ENCODE measurements at regions not wholly inside any gene's neighbourhood (a gene's known extent, or its start where the extent isn't known, plus 50 kb on each side); places are given as distances from the start of the nearest gene placed in this dataset.
"Not testable (repeated sequence)": the region's sequence is repeated elsewhere in the genome, so short reads cannot be mapped to it uniquely, and the experiment has no call there.

DNA sequence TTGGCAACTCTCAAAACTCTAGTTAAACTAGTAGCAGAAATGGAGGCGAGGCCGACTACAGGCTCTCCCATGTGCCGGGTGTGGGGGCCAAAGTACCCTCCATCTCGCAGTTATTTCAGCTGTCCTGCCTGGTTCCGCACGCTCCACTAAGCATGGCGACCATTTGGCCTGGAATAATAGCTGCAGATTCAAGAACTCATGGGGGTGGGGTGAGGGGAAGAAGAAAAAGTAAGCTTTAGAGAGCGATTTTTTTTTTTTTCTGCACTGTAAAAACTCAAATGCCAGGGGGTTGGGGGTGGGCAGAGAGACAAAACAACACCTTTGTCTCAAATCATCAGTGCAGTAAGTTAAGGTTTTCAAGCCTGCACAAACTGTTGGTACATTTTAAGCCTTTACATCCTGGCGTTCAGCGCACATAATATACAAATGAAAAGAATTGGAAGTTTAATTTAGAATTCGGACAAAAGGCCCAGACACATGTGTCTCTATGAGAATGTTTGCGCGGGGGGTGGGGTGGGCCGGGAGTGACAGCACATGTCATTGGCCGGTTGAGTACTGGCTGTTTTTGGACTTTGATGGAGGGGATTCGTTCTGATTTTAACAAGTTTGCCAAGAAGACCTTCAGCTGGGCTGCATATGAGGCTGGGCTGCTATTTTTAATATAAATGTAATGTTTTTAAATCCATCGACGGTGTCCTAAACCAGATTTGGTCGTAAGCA, 694.7 kb upstream of the SALL1 start:
- in situ Hi-C loops (cut with MboI; ENCODE audit: low pct_unique_long_range_greater_than_20kb, low sequenced_read_pairs): no loop called here
- no peak for DNase-seq

DNA sequence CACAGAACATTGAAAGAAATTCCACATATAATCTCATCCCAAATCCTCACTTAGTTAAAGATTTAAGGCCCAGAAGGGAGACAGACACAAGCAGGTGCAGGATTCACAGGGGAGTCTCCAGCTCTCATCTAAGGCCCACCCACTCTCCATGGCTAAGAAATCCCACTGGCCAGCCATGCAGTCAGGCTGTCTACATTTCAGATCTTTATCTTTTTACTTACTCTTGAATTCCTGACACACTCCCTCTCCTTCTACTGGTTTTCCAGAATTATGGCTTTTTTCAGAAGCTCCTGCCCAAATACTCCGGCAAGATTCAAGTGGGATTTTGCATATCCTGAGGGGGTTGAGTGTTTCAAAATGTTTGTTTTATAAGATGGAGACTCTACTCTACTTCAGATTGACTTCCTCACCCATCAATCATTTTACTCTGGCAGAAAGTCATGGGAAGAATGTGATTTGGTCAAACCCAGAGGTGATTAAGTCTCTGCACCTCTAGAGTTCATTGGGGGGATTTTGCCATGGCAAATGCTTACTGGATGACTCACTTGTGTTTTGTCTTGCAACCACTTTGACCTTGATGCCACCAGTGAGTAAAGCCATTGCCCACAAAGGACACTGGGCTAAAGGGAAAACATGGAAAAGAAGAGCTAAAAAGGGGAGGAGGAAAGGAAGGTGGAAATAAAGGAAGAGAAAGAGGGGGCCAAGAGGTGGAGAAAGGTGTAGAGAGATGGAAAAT, 688.8 kb upstream of the SALL1 start:
- in situ Hi-C loops (cut with MboI; ENCODE audit: low pct_unique_long_range_greater_than_20kb, low sequenced_read_pairs): no loop called here
- DNase-seq: no peak

DNA sequence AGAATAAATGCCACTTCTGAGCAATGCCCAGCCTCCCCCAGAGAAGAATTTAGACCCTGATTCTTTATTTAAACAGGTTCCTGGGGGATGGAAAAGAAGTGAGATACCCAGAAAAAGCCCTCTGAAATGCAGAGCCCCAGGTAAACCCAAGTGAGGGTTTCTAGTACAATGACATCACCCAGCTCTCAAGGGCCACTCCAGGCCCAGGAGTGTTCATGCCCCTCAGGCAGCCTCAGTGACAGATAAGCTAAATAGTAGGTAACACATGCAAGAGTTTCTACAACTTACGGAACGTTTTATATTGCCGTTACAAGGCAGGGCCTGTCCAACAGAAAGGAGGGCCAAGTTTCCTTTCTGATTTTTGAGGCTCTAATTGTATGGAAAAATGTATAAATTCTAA, 683.7 kb upstream of the SALL1 start:
- DNase-seq: no peak
- in situ Hi-C loops (cut with MboI; ENCODE audit: low pct_unique_long_range_greater_than_20kb, low sequenced_read_pairs): no loop called here

DNA sequence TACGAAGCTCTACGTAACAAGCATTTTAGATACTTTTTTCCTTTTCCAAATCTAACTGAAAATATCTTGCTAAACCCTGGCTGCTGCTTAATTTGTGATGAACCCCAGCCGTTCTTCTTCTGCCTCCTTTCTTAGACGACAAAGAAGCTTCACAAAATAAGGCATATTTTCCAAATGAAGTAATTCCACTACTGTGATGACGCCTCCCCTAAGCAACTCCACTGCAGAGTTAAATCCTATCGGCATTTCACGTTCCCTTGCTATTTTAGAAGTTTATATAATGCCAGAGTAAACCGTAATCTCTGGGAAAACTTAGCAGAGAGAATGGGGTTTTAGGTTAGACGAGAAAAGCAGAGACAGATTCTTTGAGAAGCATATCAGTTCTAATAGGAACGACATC, 683.1 kb upstream of the SALL1 start:
- in situ Hi-C loops (cut with MboI; ENCODE audit: low pct_unique_long_range_greater_than_20kb, low sequenced_read_pairs): no loop called here
- no peak for DNase-seq

DNA sequence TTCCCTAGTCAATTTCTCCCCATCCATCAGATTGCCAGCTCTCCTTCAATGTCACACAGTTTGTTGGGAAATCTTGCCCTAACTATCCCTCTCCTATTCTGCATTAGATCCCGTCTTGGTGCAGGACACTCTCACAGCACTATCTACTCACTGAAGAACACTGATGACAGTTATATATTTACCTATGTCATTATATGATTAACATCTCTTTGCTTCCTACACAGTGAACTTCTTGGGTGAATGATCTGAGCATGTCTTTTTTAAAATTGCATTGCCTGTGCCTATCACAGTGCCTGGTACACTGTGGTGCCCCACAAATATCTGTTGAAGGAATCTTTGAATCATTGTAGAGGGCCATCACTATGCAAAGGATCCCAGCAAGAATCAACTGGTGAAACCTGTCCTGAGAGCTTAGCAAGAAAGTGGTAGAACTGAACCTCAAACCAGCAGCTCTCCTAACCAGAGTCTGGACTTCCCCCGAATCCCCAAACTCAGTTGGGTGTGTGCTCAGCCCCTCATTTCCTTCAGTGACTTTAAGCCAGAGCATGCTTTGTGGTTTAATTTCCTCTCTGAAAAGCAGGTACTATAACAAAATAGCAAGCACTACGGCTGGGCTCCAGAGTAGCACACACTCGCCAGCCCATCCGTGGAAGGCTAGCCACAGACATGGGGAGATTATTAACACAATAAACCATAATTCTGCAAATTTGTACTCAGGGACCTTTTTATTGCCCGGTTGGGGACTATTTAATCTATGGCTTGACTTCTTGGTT, 680.7 kb upstream of the SALL1 start:
- in situ Hi-C loops (cut with MboI; ENCODE audit: low pct_unique_long_range_greater_than_20kb, low sequenced_read_pairs): no loop called here

DNA sequence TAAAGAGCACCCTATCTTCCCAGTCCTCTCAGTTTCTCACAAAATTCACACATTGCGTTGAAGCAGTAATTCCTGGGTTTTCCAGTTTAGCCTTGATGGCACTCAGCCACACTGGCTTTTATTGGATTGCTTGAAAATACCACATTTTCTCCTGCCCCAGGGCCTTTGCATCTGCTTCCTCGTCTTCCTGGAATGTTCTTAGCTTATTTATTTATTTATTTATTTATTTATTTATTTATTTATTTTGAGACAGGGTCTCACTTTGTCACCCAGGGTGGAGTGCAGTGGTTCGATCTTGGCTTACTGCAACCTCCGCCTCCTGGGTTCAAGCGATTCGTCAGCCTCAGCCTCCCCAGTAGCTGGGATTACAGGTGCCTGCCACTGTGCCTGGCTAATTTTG, 680.0 kb upstream of the SALL1 start:
- DNase-seq; in situ Hi-C loops (cut with MboI; ENCODE audit: low pct_unique_long_range_greater_than_20kb, low sequenced_read_pairs): not testable (repeated sequence)

More for the DNA sequence above, 680.7 kb upstream of the SALL1 start:
- no peak for DNase-seq

DNA sequence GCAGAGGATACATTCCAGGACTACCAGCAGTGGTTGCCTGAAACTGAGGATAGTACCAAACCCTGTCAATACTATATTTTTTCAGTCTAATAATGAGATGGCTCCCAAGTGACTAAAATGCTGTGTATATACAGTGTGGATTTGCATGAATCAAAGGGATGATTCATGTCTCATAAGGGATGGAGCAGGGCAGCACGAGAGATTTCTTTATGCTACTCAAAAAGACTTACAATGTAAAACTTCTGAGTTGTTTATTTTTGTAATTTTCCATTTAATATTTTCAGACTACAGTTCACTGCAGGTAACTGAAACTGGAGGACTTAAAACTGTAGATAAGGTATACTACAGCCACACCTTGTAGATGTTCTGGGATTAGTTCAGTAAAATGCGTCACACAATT, 674.7 kb upstream of the SALL1 start:
- in situ Hi-C loops (cut with MboI; ENCODE audit: low pct_unique_long_range_greater_than_20kb, low sequenced_read_pairs): no loop called here
- no peak for DNase-seq

DNA sequence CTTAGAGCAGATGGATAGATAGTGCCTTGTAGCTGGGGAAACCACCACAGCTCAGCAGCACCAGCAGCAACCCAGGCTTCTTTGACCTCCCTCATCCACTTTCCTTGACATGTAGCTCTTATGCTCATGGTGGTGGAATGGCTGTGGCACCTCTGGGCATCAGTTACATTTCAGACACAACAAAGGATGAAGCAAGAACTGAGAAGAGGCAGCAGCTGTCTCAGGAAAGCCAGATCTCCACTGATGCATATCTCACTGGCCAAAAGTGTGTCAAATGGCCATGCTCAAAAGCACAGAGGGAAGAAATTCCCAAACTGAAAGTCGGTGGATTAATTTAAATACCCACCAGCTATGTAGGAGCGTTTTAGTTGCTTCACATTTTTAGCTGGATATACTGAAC, 671.4 kb upstream of the SALL1 start:
- no peak for DNase-seq
- in situ Hi-C loops (cut with MboI; ENCODE audit: low pct_unique_long_range_greater_than_20kb, low sequenced_read_pairs): no loop called here

DNA sequence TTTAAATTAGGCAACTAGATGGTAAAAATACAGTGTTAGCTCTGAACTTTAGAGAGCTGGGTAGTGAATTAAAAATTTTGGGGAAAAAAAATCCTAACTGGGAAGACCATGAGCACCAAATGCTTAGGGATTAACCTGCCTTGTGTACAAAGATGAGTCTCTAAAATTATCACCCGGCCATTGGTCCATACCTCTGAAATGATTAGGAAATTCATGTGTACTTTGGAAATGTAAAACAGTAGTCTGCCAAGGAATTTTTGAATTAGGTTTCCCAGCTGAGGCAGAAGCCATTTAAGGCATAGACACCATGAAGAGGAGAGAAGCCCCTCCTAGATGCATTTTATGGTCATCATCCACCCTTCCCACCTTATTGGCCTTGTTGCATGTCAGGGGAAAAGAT, 670.5 kb upstream of the SALL1 start:
- in situ Hi-C loops (cut with MboI; ENCODE audit: low pct_unique_long_range_greater_than_20kb, low sequenced_read_pairs): no loop called here
- no peak for DNase-seq

DNA sequence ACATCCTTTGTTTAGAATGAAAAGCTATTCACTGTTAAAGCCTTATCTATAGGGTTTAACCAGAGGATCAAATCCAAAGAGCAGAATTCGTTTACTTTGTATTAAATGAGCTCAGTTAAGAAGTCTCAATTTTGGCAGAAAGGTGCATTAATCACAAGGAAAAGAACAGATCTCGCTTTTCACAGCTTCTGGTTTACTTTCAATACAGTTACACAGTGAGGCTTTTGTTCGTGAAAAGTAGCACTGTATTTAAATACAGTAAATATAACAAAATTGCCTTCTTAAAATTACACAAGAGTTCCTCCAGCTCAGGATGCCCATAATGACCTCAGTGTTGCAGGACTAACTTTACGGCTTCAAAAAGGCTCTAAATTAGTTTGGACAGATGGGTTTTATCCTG, 669.1 kb upstream of the SALL1 start:
- no peak for DNase-seq
- in situ Hi-C loops (cut with MboI; ENCODE audit: low pct_unique_long_range_greater_than_20kb, low sequenced_read_pairs): no loop called here

DNA sequence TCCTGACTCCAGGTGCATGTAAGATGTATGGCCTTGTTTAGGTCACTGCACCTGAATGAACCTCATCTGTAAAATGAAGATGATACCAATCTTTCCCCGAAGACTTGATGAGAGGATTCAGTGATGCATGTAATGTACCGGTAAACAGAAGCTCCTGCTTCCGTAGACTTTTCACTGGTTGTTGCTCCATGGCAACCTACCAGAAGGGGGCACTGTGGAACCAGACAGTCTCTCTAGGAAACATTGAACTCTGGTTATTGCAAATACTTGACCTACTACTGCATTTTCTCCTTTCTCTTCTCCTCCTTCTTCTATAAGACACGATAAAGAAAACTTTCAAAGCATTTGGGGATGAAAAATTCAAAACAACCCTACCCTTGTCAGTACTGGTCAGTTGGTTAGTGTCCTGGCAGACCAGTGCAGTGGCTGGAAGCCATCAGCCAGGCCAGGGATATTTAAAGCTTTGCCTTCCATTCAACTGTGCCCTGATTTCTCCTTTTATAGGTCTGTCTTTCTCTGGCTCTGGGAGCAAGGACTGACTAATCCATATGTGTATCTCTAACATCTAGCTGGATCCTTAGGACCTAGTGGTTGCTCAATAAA, 667.4 kb upstream of the SALL1 start:
- DNase-seq: peak; percentile 21
- in situ Hi-C loops (cut with MboI; ENCODE audit: low pct_unique_long_range_greater_than_20kb, low sequenced_read_pairs): no loop called here

DNA sequence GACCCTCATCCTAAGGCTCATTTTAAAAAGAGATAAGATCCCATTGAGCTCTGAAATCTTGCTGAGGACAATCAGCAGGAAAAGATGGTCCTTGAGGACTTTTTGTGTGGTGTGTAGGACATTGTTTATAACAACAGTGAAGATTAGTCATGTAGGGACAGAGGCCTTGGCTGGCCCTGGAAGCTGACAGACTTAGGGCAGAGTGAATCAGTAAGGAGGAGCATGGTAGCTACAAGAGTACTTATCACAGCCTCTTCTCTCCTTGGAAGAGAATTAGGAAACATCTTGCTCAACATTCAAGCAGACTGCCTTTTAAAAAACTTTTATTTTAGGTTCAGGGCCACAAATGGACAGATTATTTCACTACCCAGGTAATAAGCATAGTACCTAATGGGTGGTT, 665.9 kb upstream of the SALL1 start:
- DNase-seq: no peak
- in situ Hi-C loops (cut with MboI; ENCODE audit: low pct_unique_long_range_greater_than_20kb, low sequenced_read_pairs): no loop called here

DNA sequence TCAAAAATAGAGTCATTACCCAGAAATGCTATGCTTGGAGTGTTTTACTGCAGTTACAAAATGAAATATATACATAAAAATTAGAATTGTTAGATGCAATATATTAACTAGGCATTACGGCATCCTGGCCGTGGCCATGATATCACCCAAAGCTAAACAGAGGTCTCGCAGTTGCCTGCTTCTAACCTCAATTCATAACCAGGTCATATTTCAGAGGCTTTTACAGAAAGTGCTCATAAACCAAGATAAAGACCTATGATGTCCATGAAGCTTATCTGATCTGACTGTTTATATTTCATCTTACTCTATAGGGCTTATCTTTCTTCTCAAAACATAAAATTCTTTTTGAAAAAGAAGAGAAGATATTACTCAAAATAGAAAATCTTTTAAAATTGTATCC, 664.5 kb upstream of the SALL1 start:
- in situ Hi-C loops (cut with MboI; ENCODE audit: low pct_unique_long_range_greater_than_20kb, low sequenced_read_pairs): no loop called here
- no peak for DNase-seq

DNA sequence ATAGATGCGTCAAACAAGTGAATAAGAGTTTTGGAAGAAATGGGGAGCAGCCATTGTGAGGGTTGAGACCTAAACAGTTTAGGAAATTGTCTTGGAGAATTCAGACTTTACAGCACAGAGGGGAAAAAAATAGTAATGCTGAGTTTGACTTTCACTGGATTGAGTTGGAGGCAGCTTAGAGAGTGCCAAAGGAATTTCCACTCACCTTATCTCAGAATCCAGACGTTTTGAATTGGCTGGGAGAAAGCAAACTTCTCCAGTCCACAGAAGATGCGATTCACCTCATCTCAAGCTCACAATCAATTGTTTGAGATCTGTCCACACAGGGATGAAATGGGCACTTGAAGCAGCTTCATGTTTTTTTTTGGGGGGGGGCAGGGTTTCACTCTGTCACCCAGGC, 663.5 kb upstream of the SALL1 start:
- in situ Hi-C loops (cut with MboI; ENCODE audit: low pct_unique_long_range_greater_than_20kb, low sequenced_read_pairs): no loop called here
- DNase-seq: no peak

DNA sequence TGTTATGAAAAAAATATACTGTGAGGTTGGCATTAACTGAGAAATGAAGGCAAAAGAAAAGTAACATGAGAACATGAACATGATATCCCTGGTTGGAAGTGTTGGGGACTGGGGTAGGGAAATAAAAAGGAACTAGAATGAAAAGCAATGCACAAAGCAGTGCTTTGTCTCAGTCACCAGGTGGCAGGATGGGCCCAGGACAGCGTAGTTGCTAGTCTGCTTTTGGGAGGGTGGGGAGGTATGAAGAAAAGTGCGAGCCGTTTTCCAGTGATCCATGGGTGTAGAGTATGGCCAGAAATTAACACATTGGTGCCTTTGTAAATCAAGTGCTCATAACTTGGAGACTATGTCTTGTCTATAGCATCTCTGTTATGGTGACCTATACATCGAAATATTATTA, 662.5 kb upstream of the SALL1 start:
- in situ Hi-C loops (cut with MboI; ENCODE audit: low pct_unique_long_range_greater_than_20kb, low sequenced_read_pairs): no loop called here
- DNase-seq: no peak

DNA sequence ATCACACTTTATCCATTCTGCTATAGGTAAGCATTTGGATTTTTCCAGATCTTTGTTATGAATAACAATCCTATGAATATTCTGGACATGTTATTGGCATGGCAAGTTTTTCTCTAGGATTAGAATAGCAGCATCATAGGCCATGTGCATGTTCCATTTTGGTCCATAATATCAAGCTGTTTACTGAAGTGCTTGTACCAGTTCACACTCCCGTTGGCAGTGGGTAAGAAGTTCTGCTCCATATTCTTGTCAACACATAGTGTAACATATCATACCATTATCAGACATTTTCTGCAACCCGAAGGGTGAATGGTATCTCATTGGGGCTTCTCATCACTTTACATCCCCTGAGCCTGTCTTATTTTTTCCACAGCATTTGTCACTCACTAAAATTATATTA, 661.9 kb upstream of the SALL1 start:
- DNase-seq: no peak
- in situ Hi-C loops (cut with MboI; ENCODE audit: low pct_unique_long_range_greater_than_20kb, low sequenced_read_pairs): no loop called here

DNA sequence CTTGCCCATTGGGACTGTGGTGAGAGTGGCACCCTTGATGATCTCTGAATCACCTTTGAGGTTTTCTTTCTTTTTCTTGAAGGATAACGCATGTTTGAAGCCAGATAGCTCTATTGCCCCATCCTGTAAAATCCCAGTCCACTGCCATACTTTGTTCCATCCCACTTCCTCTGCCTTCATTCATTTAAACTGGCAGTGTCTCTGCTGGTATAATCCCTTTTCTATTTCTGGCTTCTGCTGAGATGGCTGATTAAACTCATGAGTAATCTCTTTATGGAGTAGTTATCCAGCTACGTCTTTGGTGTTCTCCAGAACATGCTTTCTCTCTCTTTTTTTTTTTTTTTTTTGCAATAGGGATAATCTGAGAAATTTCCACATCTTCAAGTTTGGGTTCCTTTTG, 656.5 kb upstream of the SALL1 start:
- in situ Hi-C loops (cut with MboI; ENCODE audit: low pct_unique_long_range_greater_than_20kb, low sequenced_read_pairs): no loop called here
- no peak for DNase-seq

DNA sequence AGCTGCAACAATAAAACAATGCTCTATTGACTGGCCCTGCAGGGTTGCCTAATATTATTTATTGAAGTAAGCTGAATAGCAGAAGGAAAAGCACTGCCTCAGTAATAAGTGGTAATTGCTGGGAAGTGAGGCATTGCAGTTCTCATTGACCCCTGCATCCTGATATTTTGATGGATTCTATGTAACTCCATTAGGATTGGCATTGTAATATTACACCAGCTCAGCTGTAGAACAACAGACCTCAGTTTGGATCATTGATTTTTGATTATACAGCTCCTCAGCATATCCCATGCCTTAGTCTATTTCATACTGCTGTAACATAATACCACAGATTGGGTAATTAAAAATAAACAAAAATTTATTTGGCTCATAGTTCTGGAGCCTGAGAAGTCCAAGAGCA, 650.6 kb upstream of the SALL1 start:
- DNase-seq: no peak
- in situ Hi-C loops (cut with MboI; ENCODE audit: low pct_unique_long_range_greater_than_20kb, low sequenced_read_pairs): no loop called here

DNA sequence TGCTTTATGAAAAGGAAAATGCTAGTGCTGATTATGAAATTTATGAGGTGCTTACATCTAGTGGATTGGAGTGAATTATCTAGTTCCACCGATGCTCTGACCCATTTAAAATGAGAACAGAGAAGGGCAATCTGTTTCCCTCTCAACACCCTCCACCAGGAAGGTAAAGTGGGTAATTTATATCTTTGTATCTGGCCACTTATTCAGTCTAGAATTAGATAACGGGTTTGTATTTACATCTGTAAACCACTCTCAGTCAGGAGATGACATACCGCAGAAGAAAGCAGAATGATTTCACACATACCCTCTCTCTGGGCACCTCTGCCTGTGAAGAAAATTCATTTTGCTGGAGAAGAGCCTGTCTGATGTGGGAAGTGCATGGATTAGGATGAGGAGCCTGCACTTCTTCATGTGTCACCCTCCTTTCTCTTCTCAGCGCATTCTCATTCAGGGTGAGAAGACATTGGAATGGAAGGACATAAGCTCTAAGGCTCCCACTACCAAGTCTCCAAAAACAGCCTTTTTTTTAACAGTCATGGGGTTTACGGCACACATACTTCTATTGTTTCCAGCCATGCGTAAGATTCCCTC, 646.7 kb upstream of the SALL1 start:
- DNase-seq: no peak

DNA sequence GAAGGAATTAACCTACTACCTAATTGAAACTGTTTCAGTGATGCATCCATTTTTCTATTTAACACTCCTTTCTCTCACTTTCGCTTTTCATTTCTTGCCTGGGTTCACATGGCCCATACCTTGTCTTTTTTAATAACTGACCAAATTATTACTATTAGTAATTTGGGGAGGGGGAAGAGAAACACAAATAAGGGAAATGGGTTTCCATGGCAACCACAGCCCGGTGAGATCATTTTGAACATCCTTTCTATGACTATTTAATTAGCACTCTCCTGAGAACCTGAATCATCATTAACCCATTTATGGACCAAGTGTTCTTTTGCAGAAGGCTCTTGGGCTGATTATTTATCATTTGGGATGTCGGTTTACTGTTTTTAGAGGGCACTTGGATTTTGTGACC, 628.2 kb upstream of the SALL1 start:
- in situ Hi-C loops (cut with MboI; ENCODE audit: low pct_unique_long_range_greater_than_20kb, low sequenced_read_pairs): no loop called here
- DNase-seq: no peak

More for the DNA sequence above, 646.7 kb upstream of the SALL1 start:
- in situ Hi-C loops (cut with MboI; ENCODE audit: low pct_unique_long_range_greater_than_20kb, low sequenced_read_pairs): no loop called here

Measured in KBM-7 (cell line).